ENCODE measurements at regions not wholly inside any gene's neighbourhood (a gene's known extent, or its start where the extent isn't known, plus 50 kb on each side); places are given as distances from the start of the nearest gene placed in this dataset.

DNA sequence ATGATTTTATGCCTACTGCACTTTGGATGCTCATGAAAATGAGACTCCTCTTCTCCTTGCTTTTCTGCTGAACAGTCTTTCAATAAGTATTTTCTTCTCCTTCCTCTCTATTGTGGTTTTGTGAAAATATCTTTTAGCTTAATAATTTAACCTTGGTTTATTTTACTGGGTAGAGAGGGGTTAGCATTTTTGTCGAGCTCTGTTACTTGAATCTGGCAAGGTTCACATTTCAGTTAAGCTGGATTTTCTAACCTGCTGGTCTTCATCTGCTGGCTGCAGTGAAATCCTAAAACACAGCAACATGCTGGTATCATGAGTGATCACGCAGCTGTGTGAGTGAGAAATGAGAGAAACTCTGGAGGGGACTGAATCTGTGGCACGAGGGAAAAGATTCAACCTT is 222.7 kb upstream of the NOX3 start:
- WGBS, 2 experiments (ENCODE audit: insufficient coverage in 2 of 2), result 94 to 95% methylated on average over 2 to 3 of the region's 3 CpGs
- no peak overlapping the region for H3K4me3 ChIP-seq (ENCODE audit: extremely low read depth, insufficient read depth, low read length, poor library complexity, severe bottlenecking)
- no peaks in the 10 kb centered on the region for H3K36me3 ChIP-seq (ENCODE audit: control insufficient read depth, insufficient read depth, low read length)
- no peaks in the 10 kb centered on the region for H3K4me1 ChIP-seq (ENCODE audit: control insufficient read depth, insufficient read depth, low read length, poor library complexity, severe bottlenecking)
- no peak overlapping the region for H3K27ac ChIP-seq (ENCODE audit: low read depth, low read length, severe bottlenecking)
- no peaks in the 10 kb centered on the region for H3K9me3 ChIP-seq (ENCODE audit: control insufficient read depth, low read length)

DNA sequence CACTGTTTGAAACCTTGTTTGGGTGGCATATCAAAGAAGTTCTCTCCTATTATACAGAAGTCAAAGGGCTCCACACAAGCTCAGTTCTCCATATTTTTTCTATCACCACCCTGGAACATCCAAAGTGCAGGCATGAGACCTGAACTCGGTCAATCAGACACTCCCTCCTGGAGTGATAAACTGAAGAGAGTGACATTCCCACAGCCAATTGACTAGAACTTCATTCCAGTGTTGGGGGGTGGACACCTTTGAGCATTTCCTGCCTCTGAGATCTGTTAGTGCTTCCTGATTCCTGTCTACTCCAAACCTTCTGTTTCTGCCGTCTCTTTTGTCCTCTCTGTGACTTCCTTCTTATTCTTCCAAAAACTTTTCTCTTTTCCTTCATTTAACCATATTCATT is 220.7 kb upstream of the NOX3 start:
- Histone ChIP-seq H3K27ac (ENCODE audit: low read depth, low read length, severe bottlenecking) (no peak overlapping the region), H3K4me1 (ENCODE audit: control insufficient read depth, insufficient read depth, low read length, poor library complexity, severe bottlenecking) (no peaks in the 10 kb centered on the region), H3K4me3 (ENCODE audit: extremely low read depth, insufficient read depth, low read length, poor library complexity, severe bottlenecking) (no peak overlapping the region), H3K36me3 (ENCODE audit: control insufficient read depth, insufficient read depth, low read length) (no peaks in the 10 kb centered on the region), H3K9me3 (ENCODE audit: control insufficient read depth, low read length) (no peaks in the 10 kb centered on the region)
- WGBS, 2 experiments (ENCODE audit: insufficient coverage in 2 of 2), result 77 to 80% methylated on average over 1 of the region's 2 CpGs

DNA sequence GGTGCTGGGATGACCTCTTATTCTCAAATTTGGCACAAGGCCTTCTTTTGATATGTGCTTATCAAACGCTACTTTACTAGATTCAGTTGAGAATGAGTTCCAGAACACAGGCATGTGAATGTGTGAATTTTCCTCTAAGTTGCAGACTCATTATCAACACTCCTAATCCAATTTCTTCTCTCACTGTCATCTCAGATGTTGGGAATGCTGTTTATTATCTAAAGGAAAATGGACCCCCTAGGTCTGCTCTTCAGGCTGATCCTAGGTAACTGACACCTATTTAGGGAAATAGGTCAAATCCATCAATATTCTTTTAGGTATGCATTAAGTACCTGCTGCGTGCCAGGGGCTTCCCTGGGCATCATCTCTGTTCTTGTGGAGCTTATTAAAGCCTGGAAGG is 215.0 kb upstream of the NOX3 start:
- Histone ChIP-seq H3K9me3 (ENCODE audit: control insufficient read depth, low read length) (no peaks in the 10 kb centered on the region), H3K36me3 (ENCODE audit: control insufficient read depth, insufficient read depth, low read length) (no peaks in the 10 kb centered on the region), H3K4me3 (ENCODE audit: extremely low read depth, insufficient read depth, low read length, poor library complexity, severe bottlenecking) (no peak overlapping the region), H3K27ac (ENCODE audit: low read depth, low read length, severe bottlenecking) (no peak overlapping the region), H3K4me1 (ENCODE audit: control insufficient read depth, insufficient read depth, low read length, poor library complexity, severe bottlenecking) (no peaks in the 10 kb centered on the region)
- WGBS, 2 experiments (ENCODE audit: insufficient coverage in 2 of 2), result no CpG with 5 or more reads among the region's 2 CpGs

DNA sequence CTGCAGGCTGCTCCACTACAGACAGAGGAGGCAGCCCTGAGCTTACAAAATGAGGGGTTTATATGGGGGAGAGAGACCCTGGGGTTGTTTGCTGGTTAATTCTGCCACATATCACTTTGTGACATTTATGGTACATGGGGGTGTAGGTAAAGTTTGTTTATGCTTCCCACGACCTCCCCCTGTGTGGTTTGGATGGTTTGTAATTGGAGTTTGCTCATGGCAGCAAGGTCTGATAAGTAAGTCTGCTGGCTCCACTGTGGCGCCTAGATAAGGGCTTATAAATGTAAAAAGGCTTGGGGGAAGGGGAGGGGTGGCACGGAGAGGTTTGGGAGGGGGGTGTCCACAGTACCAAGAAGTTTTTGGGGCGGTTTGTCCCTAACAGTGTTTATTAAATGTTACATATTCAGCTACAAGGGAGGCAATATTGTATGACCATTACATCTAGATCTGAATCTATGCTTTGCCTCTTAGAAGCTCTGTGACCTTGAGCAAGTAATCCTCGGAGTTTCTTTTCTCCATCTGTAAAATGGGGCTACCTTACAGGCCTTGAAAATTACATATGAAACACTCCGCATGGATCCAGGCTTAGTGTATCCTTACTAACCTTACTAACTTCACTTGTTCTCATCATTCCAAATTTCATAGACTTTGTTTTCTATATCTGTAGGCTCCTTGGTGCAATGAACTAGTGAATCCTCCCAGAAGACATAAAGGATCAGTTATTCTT is 204.8 kb upstream of the NOX3 start:
- 78 to 79% methylated on average over 3 of the region's 6 CpGs for WGBS, 2 experiments (ENCODE audit: insufficient coverage in 2 of 2)
- Histone ChIP-seq H3K4me1 (ENCODE audit: control insufficient read depth, insufficient read depth, low read length, poor library complexity, severe bottlenecking) (no peaks in the 10 kb centered on the region), H3K36me3 (ENCODE audit: control insufficient read depth, insufficient read depth, low read length) (no peaks in the 10 kb centered on the region), H3K9me3 (ENCODE audit: control insufficient read depth, low read length) (no peaks in the 10 kb centered on the region), H3K4me3 (ENCODE audit: extremely low read depth, insufficient read depth, low read length, poor library complexity, severe bottlenecking) (no peak overlapping the region), H3K27ac (ENCODE audit: low read depth, low read length, severe bottlenecking) (no peak overlapping the region)

DNA sequence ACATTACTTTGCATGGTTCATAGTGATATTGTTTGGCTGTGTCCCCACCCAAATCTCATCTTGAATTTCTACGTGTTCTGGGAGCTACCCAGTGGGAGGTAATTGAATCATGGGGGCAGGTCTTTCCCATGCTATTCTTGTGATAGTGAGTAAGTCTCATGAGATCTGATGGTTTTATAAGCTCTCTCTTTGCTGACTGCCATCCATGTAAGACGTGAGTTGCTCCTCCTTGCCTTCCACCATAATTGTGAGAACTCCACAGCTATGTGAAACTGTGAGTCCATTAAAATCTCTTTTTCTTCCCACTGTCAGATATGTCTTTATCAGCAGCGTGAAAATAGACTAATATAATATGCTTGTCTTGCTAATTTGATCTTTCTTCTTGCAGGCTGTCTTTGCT is 200.4 kb upstream of the NOX3 start:
- Histone ChIP-seq H3K27ac (ENCODE audit: low read depth, low read length, severe bottlenecking) (no peak overlapping the region), H3K4me1 (ENCODE audit: control insufficient read depth, insufficient read depth, low read length, poor library complexity, severe bottlenecking) (no peaks in the 10 kb centered on the region), H3K4me3 (ENCODE audit: extremely low read depth, insufficient read depth, low read length, poor library complexity, severe bottlenecking) (no peak overlapping the region), H3K36me3 (ENCODE audit: control insufficient read depth, insufficient read depth, low read length) (no peaks in the 10 kb centered on the region), H3K9me3 (ENCODE audit: control insufficient read depth, low read length) (no peaks in the 10 kb centered on the region)
- WGBS, 2 experiments (ENCODE audit: insufficient coverage in 2 of 2), result 80% methylated on average over 1 of the region's 3 CpGs; no CpG with 5 or more reads in 1 of the 2 experiments

DNA sequence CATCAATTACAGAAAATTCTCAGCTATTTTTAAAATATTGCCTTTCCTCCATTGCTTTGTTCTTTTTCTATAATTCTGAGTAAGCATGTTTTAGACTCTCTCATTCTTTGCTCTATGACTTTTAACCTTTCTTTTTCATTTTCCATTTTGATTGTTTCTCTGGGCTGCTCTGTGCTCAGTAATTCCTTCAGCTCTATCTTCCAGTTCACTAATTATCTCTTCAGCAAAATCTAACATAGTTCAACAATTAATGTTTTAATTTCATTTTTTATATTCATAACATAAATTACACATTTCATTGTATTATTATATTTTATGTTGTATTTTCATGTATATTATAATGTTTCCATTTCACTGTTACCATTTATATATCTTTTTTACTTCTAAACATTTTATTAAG is 198.8 kb upstream of the NOX3 start:
- Histone ChIP-seq H3K4me3 (ENCODE audit: extremely low read depth, insufficient read depth, low read length, poor library complexity, severe bottlenecking) (no peak overlapping the region), H3K36me3 (ENCODE audit: control insufficient read depth, insufficient read depth, low read length) (no peaks in the 10 kb centered on the region), H3K27ac (ENCODE audit: low read depth, low read length, severe bottlenecking) (no peak overlapping the region), H3K9me3 (ENCODE audit: control insufficient read depth, low read length) (no peaks in the 10 kb centered on the region), H3K4me1 (ENCODE audit: control insufficient read depth, insufficient read depth, low read length, poor library complexity, severe bottlenecking) (no peaks in the 10 kb centered on the region)

DNA sequence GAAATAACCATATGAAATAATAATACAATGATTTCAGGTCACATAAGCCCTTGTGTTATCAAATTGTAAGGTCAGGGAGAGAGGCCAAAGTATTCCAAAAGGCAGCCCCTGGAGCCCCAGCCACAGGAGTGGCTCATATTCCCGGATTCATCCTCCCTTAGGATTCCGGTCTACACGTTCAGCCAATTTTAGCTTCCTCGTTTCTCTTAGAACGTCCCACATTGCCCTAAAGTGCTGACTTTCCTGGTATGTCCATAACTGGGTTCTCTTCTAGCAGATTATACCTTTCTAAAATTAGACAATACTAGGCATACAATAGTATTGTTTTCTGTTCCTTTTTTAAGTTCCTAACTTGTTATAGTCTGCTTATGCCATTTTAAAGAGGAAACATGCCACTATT is 192.7 kb upstream of the NOX3 start:
- 96% methylated on average over 3 of the region's 5 CpGs; no CpG with 5 or more reads in 1 of the 2 experiments for WGBS, 2 experiments (ENCODE audit: insufficient coverage in 2 of 2)
- Histone ChIP-seq H3K36me3 (ENCODE audit: control insufficient read depth, insufficient read depth, low read length) (no peaks in the 10 kb centered on the region), H3K4me3 (ENCODE audit: extremely low read depth, insufficient read depth, low read length, poor library complexity, severe bottlenecking) (no peak overlapping the region), H3K27ac (ENCODE audit: low read depth, low read length, severe bottlenecking) (no peak overlapping the region), H3K4me1 (ENCODE audit: control insufficient read depth, insufficient read depth, low read length, poor library complexity, severe bottlenecking) (peaks cover 11% of the 10 kb centered on the region), H3K9me3 (ENCODE audit: control insufficient read depth, low read length) (no peaks in the 10 kb centered on the region)

DNA sequence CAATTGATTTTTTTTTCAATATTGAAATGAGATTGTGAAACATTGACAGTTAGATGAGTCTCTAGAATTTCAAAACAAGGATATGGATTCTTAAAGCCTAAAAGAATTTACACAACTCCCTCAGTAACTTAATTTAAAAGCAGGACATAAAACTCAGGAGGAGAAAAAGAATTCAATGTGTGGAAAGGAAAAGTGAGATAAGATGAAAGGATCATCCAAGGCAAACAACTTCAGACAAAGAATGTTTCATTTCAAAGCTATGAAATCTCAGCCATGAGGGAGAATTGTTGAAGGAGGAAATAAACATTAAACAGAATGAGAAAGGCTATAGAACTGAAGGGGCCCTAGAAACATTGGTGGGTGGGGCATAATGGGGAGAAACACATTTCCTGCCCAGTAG is 191.7 kb upstream of the NOX3 start:
- peaks cover 11% of the 10 kb centered on the region for H3K4me1 ChIP-seq (ENCODE audit: control insufficient read depth, insufficient read depth, low read length, poor library complexity, severe bottlenecking)
- H3K36me3 ChIP-seq (ENCODE audit: control insufficient read depth, insufficient read depth, low read length), result no peaks in the 10 kb centered on the region
- H3K9me3 ChIP-seq (ENCODE audit: control insufficient read depth, low read length), result no peaks in the 10 kb centered on the region
- no peak overlapping the region for H3K4me3 ChIP-seq (ENCODE audit: extremely low read depth, insufficient read depth, low read length, poor library complexity, severe bottlenecking)
- no peak overlapping the region for H3K27ac ChIP-seq (ENCODE audit: low read depth, low read length, severe bottlenecking)

DNA sequence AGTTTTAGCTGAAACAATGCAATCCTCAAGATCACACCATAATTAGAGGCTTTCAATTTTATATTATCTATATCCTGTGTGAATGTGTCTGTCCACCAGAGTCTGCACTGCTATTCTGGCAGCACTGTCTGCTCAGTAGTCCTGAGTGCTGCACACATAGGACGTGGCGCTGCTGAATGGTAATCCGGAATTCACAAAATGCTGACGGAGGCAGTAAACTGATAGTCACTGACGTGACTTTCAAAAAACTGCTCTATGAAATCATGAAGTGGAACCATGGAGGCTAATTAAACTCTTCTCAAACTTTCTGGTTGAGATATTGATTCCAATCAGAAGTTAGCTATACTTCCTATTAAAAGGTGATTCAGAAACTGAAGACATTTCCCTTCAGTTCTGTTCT is 190.8 kb upstream of the NOX3 start:
- Histone ChIP-seq H3K4me1 (ENCODE audit: control insufficient read depth, insufficient read depth, low read length, poor library complexity, severe bottlenecking) (peaks cover 11% of the 10 kb centered on the region), H3K27ac (ENCODE audit: low read depth, low read length, severe bottlenecking) (no peak overlapping the region), H3K36me3 (ENCODE audit: control insufficient read depth, insufficient read depth, low read length) (no peaks in the 10 kb centered on the region), H3K9me3 (ENCODE audit: control insufficient read depth, low read length) (no peaks in the 10 kb centered on the region), H3K4me3 (ENCODE audit: extremely low read depth, insufficient read depth, low read length, poor library complexity, severe bottlenecking) (no peak overlapping the region)
- 90 to 96% methylated on average over 4 to 5 of the region's 5 CpGs for WGBS, 2 experiments (ENCODE audit: insufficient coverage in 2 of 2)

DNA sequence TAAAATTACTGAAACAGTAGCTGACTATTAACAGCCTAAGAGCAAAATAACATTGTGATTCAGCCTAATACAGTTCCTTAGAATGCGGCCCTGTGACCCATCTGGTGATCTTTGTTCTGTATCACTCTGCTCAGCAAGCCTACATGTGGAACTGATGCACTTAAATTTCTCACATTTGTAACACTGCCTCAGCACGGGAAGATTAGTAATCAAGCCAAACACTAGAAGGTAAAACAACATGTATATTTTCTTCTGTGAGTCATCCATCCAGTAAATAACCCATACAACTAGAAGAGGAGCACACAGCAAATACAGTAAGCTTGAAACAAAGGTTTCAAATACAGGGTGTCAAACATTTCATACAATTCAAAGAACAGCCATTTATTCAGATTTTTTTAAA is 189.7 kb upstream of the NOX3 start:
- 81 to 100% methylated on average over 1 of the region's 2 CpGs for WGBS, 2 experiments (ENCODE audit: insufficient coverage in 2 of 2)
- Histone ChIP-seq H3K36me3 (ENCODE audit: control insufficient read depth, insufficient read depth, low read length) (no peaks in the 10 kb centered on the region), H3K27ac (ENCODE audit: low read depth, low read length, severe bottlenecking) (no peak overlapping the region), H3K9me3 (ENCODE audit: control insufficient read depth, low read length) (peaks cover 5% of the 10 kb centered on the region), H3K4me1 (ENCODE audit: control insufficient read depth, insufficient read depth, low read length, poor library complexity, severe bottlenecking) (peaks cover 11% of the 10 kb centered on the region), H3K4me3 (ENCODE audit: extremely low read depth, insufficient read depth, low read length, poor library complexity, severe bottlenecking) (no peak overlapping the region)

DNA sequence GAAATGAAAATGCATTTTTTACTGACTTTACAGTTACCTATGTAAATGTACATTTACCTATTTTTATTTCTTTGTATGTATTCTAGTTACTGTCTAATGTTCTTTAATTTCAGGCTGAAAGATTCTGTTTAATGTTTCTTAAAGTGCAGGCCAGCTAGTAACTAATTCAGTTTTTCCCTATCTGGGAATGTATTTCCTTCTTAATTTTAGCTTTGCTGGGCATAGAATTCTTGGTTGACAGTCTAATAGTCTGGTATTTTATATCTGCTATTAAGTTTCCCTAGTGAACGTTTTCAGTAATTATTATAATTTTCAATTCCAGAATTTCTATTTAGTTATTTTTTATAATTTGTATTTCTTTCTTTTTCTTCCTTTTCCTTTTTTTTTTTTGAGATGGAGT is 186.0 kb upstream of the NOX3 start:
- Histone ChIP-seq H3K36me3 (ENCODE audit: control insufficient read depth, insufficient read depth, low read length) (no peaks in the 10 kb centered on the region), H3K4me3 (ENCODE audit: extremely low read depth, insufficient read depth, low read length, poor library complexity, severe bottlenecking) (no peak overlapping the region), H3K27ac (ENCODE audit: low read depth, low read length, severe bottlenecking) (no peak overlapping the region), H3K4me1 (ENCODE audit: control insufficient read depth, insufficient read depth, low read length, poor library complexity, severe bottlenecking) (peaks cover 5% of the 10 kb centered on the region), H3K9me3 (ENCODE audit: control insufficient read depth, low read length) (peaks cover 8% of the 10 kb centered on the region)
- no CpG with 5 or more reads among the region's 1 CpG for WGBS, 2 experiments (ENCODE audit: insufficient coverage in 2 of 2)

Measured in mesodermal cell (in vitro differentiated cells).